Activated naive CD4-positive, alpha-beta T cell treated with anti-CD3 and anti-CD28 coated beads, Interleukin-2, amount 50 U/mL, for 24 hours (primary cell): ENCODE measurements at regions not wholly inside any gene's neighbourhood (a gene's known extent, or its start where the extent isn't known, plus 50 kb on each side); places are given as distances from the start of the nearest gene placed in this dataset.

ENCODE experiments used
- H3K27ac Mint-ChIP-seq: one replicate; pipeline ENCODE4 v1.8.0; 2021; ENCODE audit warnings: mild to moderate bottlenecking, mixed read lengths
- H3K27me3 Mint-ChIP-seq: one replicate; pipeline ENCODE4 v1.8.0; 2021; ENCODE audit warnings: mixed read lengths
- H3K36me3 Mint-ChIP-seq: one replicate; pipeline ENCODE4 v1.8.0; 2021; ENCODE audit warnings: mixed read lengths
- H3K4me1 Mint-ChIP-seq: one replicate; pipeline ENCODE4 v1.8.0; 2021; ENCODE audit warnings: mixed read lengths
- H3K4me3 Mint-ChIP-seq: one replicate; pipeline ENCODE4 v1.8.0; 2021; ENCODE audit warnings: mild to moderate bottlenecking, mixed read lengths
- H3K9me3 Mint-ChIP-seq: one replicate; pipeline ENCODE4 v1.8.0; 2021; ENCODE audit warnings: mixed read lengths

DNA sequence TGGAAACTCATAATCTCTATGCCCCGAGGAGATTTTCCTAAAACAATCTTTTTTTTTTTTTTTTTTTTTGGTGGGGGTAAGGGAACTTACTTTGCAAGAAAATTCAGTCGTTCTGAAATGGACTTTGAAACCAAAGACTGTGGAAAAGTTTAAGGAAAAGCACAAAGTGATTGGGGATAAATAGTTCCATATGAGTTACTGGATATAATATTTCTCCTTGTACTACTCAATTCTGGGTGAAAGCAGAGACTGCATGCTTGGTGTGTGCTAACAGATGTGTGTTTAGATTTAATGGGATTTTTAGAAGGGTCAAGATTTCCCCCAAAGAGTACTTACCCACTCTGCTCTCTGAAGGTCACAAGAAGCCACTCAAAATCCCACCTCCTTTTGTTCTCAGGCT is 204.9 kb upstream of the USP24 start:
- Mint-ChIP-seq H3K9me3 (peaks cover 8% of the 10 kb centered on the region), H3K27ac (no peak overlapping the region), H3K27me3 (peaks cover 15% of the 10 kb centered on the region), H3K4me1 (no peaks in the 10 kb centered on the region), H3K36me3 (no peaks in the 10 kb centered on the region), H3K4me3 (no peak overlapping the region)

DNA sequence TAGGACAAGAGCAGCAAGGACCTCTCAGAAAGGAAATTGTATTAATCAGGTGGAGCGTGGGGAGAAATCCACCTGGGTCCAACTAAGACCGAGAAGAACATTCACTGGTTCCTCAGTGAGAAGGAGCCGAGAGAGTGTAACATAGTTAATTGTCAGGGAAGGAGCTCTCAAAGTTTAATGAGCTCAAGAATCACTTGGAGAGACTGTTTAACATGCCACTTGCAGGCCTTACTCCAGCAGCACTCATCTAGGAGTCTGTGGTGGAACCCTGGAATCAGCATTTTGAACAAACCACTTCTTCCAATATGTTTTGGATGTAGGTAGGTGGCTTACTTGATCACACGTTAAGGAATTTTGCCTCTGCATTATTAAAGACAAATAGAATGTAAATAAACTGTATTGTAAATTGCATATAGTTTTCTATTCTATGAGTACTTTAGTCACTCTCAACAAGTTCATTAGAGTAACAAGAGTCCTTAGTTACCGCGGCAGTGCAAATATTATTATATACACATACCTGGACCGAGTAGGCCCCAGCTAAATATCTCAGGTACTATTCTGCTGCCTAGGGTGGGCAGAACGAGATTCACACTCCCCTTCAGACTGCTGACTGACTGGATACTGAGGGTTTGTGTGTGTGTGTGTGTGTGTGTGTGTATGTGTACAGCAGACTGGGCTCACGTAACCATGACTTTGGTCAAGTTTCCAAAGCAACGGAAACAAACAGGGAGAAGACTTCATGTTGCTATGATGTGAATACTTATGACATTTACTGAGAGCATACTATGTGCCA is 203.2 kb upstream of the USP24 start:
- Mint-ChIP-seq H3K27me3 (peaks cover 14% of the 10 kb centered on the region), H3K27ac (no peak overlapping the region), H3K4me3 (no peak overlapping the region), H3K4me1 (no peaks in the 10 kb centered on the region), H3K36me3 (no peaks in the 10 kb centered on the region), H3K9me3 (peaks cover 8% of the 10 kb centered on the region)

DNA sequence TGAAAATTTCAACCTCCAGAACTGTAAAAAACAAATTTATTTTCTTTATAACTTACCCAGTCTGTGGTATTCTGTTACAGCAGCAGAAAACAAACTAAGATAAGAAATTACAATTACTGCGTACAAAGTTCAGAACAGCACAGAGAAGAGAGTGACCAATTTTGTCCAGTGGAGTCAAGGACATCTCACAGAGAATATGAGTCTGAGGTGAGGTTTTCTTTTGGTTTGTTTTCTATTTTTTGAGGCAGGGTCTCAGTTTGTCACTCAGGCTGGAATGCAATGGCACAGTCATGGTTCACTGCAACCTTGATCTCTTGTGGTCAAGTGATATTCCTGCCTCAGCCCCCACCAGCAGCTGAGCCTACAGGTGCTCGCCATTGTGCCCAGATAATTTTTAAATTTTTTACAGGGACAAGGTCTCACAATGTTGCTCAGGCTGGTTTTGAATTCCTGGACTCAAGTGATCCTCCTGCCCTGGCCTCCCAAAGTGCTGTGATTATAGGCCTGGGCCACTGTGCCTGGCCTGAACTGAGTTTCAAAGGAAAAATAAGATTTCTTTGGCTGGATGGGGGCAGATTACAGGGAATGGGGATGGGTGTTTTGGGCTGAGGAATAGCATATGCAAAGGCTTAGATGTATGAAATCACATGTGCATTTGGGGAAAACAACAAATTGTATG is 201.1 kb upstream of the USP24 start:
- Mint-ChIP-seq H3K27ac (no peak overlapping the region), H3K9me3 (peaks cover under 1% of the 10 kb centered on the region), H3K27me3 (peaks cover 14% of the 10 kb centered on the region), H3K36me3 (no peaks in the 10 kb centered on the region), H3K4me1 (no peaks in the 10 kb centered on the region), H3K4me3 (no peak overlapping the region)

DNA sequence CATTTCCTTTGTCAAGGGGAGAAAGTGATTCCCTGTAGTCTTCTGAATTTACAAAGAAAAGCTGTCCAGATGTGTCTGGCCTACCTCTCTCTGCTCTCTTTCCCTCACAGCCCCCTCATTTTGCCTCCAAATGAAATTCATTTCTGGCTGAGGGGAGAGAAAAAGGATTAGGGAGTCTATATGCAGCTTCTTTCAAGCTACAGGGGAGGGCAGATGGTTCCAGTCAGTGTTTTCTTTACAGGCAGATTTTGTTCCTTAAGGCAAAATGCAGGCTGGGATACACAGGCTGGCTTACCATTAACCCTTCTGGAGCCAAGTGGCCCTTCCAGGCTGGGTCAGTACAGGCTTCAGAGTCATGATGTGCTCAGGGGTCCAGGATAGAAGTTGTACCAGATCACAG is 198.1 kb upstream of the USP24 start:
- H3K9me3 Mint-ChIP-seq: no peaks in the 10 kb centered on the region
- H3K4me1 Mint-ChIP-seq: no peaks in the 10 kb centered on the region
- H3K4me3 Mint-ChIP-seq: no peak overlapping the region
- H3K36me3 Mint-ChIP-seq: no peaks in the 10 kb centered on the region
- peaks cover 12% of the 10 kb centered on the region for H3K27me3 Mint-ChIP-seq
- no peak overlapping the region for H3K27ac Mint-ChIP-seq

DNA sequence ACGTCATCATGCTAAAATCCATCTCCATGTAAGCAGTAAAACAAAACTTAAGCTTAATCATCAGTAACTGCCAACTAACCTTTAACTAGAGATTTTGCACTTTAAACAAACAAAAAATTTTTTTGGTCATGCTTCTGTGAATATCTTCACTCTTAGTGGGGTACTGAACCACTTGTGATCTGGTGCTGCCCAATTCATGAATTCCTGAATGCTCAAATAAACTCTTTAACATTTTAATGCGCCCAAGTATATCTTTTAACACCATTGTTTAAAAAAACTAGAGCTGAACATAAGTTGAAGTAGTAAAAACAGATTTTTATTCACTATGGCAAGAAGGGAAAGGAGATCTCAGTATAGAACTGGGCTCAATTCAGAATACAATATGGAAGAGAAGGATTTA is 196.9 kb upstream of the USP24 start:
- Mint-ChIP-seq H3K27me3 (peaks cover 10% of the 10 kb centered on the region), H3K36me3 (no peaks in the 10 kb centered on the region), H3K9me3 (no peaks in the 10 kb centered on the region)

DNA sequence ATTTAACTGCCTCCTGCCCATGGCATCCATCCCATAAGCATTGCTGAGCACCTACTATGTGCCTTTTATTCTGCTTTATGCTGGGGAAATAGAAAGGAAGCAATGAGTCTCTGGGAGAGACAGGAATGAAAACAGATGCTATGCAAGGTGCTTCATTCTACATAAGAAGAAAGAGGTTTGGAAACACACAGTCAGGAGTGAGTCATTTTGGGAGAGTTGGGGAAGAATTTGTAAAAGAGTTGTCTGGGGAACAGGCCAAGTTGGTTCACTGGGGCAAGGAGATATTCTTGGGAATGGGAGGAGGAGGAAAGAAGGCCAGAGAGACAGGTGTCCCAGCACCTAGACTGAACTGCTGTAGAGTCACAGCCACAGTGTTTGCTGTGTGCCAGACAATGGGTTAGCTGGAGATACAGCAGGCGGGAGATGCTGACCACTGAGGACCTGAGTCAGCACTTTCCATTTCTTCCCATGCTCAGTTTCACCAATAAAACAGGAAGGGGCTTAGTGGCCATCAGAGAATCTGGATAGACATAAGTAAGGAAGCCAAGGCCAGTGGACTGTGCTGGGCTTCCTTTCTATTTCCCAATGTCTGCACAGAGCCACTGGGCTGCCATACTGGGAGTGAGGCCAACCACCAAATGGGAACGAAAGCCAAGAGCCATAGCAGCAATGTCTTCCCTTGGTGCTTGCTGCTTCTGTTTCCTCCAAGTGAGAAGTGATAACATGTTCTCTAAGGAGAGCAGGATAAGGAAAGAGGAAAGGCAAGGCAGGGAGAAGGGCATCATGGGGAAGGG is 187.7 kb upstream of the USP24 start:
- no peak overlapping the region for H3K4me3 Mint-ChIP-seq

More for the DNA sequence above, 196.9 kb upstream of the USP24 start:
- Mint-ChIP-seq H3K4me3 (no peak overlapping the region), H3K4me1 (no peaks in the 10 kb centered on the region), H3K27ac (no peak overlapping the region)

DNA sequence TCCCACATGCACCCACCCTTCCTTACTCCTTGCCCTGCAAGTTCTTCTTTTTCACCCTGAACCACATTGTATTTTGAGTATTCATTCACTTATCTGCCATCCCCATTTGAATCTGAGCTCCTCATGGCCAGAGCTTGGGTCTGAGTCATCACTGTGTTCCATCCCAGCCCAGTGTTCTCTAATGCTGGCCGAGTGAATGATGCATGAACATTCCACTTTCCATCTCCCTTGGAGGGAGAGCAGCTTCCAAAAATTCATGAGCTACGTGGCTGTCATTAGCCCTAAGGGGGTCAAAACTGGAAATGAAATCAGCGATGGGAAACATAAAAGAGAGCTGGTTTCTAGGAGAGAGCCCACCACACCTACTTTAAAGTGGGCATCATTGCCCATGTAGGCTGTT is 187.0 kb upstream of the USP24 start:
- Mint-ChIP-seq H3K36me3 (no peaks in the 10 kb centered on the region), H3K9me3 (no peaks in the 10 kb centered on the region), H3K27ac (no peak overlapping the region), H3K4me1 (no peaks in the 10 kb centered on the region), H3K27me3 (peaks cover 24% of the 10 kb centered on the region), H3K4me3 (no peak overlapping the region)

More for the DNA sequence above, 187.7 kb upstream of the USP24 start:
- no peaks in the 10 kb centered on the region for H3K4me1 Mint-ChIP-seq
- H3K27ac Mint-ChIP-seq: no peak overlapping the region
- no peaks in the 10 kb centered on the region for H3K36me3 Mint-ChIP-seq
- H3K27me3 Mint-ChIP-seq: peaks cover 22% of the 10 kb centered on the region
- no peaks in the 10 kb centered on the region for H3K9me3 Mint-ChIP-seq

DNA sequence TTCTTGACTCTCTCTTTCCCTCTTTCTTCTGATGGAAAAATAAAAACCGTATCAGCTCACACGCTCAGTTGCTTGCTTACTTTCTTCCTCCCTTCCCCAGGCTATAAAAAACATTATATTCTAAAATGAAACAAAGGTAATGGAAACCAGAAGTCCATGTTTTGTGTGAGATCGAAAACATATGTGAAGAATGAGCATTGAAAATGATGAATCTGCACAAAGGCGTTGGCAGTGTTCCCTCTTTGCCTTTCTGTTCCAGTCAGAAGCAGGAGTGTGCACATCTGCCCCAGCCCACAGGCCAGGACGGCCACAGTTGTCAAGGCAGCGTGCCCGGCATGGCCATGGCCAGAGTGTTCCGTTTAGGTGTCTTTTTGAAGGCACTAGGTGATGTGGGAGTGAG is 185.3 kb upstream of the USP24 start:
- H3K4me3 Mint-ChIP-seq: no peak overlapping the region
- no peak overlapping the region for H3K27ac Mint-ChIP-seq
- no peaks in the 10 kb centered on the region for H3K4me1 Mint-ChIP-seq
- H3K27me3 Mint-ChIP-seq: peaks cover 24% of the 10 kb centered on the region
- no peaks in the 10 kb centered on the region for H3K9me3 Mint-ChIP-seq
- no peaks in the 10 kb centered on the region for H3K36me3 Mint-ChIP-seq

DNA sequence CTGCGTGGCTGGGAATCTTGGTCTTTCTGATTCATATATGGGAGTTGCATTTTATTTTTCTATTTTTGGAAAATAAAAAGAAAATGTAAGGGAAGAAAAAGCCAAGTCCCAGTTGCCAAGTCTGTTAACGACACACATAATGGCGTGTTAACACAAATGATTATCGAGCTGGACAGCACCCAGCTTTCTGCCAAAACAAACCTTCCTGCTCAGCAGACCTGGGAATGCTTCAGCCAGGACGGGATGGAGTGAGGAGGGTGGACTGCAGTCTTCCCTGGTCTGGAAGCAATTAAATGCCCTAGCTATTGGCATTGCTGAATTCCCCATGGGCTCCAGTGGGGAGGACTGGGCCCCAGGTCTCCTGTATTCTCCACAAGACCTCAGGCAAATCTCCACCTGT is 184.2 kb upstream of the USP24 start:
- Mint-ChIP-seq H3K4me1 (no peaks in the 10 kb centered on the region), H3K36me3 (no peaks in the 10 kb centered on the region), H3K27me3 (peaks cover 24% of the 10 kb centered on the region), H3K4me3 (no peak overlapping the region), H3K9me3 (peaks cover 5% of the 10 kb centered on the region), H3K27ac (no peak overlapping the region)

DNA sequence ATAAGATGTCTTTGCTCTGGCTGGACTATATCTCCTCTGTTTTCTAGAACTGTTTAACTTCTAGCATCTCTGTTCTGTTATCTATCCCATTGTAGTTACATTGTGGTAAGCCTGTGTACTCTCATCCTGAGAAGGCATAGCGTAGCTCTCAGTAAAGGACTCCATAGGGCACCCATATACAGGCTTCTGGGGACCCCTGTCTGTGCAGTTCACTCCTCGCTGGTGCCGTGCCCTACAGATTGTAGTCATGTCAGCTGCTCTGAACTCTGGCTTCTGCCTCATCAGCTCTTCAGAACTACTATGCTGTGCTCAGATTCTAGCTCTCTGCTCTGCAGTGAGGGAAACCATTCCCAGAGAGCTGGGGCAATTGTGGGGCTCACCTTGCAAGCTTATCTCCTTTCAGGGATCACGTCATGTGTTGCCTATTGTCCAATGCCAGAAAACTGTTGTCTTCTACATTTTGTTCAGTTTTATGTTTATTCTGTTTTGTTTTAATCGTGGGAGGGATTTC is 181.3 kb upstream of the USP24 start:
- Mint-ChIP-seq H3K4me3 (no peak overlapping the region), H3K27me3 (peaks cover 24% of the 10 kb centered on the region), H3K27ac (no peak overlapping the region), H3K9me3 (peaks cover 5% of the 10 kb centered on the region), H3K4me1 (no peaks in the 10 kb centered on the region), H3K36me3 (no peaks in the 10 kb centered on the region)

DNA sequence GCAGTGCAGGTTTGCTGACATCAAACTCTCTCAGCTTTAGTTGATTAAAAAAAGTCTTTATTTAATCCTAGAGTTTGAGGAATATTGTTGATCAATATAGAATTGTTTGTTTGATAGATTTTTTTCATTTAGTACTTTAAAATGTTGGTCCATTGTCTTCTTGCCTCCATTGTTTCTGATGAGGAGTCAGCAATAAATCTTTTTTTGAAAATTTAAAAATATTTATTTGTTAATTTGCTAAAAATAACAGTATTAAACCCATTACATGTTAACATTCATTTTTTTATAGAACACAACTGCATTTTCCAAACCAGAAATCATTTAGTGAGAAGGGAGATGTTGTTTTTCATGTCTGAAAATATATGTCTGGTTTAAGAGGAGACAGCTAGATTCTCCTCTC is 173.8 kb upstream of the USP24 start:
- H3K4me3 Mint-ChIP-seq: no peak overlapping the region
- H3K9me3 Mint-ChIP-seq: no peaks in the 10 kb centered on the region
- peaks cover 9% of the 10 kb centered on the region for H3K27me3 Mint-ChIP-seq
- H3K27ac Mint-ChIP-seq: no peak overlapping the region
- no peaks in the 10 kb centered on the region for H3K4me1 Mint-ChIP-seq
- H3K36me3 Mint-ChIP-seq: no peaks in the 10 kb centered on the region

DNA sequence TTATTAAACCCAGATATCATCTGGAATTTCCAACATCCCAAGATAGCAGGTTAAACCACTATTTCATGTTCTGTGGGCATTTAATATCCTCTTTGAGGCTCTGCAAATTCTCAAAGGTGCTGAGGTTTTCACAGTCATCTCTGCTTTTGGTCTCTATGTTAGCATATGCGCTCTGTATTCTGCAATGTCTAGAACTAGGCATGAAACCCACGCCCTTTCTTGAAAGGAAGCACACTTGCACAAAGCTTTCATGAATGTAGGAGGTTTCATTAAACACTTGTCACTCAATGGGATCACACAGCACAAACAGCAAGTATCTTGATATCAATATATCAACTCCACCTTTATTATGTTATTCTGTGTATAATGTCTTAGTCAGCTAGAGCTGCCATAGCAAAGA is 172.0 kb upstream of the USP24 start:
- Mint-ChIP-seq H3K4me3 (no peak overlapping the region), H3K4me1 (no peaks in the 10 kb centered on the region), H3K27ac (no peak overlapping the region), H3K27me3 (peaks cover 6% of the 10 kb centered on the region), H3K9me3 (no peaks in the 10 kb centered on the region), H3K36me3 (no peaks in the 10 kb centered on the region)

DNA sequence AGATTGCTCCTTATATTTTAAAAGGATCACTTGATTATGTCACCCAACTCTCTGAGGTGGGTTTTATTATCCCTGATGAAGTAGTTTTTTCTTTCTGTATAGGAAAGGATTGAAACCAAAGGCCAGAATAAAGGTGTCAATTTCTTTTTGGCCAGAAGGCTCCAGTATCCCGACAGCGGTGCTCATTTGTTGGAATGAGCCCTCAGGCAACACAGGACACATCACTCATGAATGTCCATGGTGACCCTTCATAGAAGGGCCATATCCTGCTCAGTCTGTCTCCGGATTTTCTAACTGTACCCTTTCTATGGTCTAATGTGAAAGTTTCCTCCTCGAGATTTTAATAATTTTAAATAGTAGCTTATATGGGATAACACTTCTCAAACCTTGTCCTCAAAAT is 171.3 kb upstream of the USP24 start:
- Mint-ChIP-seq H3K4me3 (no peak overlapping the region), H3K27ac (no peak overlapping the region), H3K36me3 (no peaks in the 10 kb centered on the region), H3K27me3 (peaks cover 5% of the 10 kb centered on the region), H3K4me1 (no peaks in the 10 kb centered on the region), H3K9me3 (no peaks in the 10 kb centered on the region)

DNA sequence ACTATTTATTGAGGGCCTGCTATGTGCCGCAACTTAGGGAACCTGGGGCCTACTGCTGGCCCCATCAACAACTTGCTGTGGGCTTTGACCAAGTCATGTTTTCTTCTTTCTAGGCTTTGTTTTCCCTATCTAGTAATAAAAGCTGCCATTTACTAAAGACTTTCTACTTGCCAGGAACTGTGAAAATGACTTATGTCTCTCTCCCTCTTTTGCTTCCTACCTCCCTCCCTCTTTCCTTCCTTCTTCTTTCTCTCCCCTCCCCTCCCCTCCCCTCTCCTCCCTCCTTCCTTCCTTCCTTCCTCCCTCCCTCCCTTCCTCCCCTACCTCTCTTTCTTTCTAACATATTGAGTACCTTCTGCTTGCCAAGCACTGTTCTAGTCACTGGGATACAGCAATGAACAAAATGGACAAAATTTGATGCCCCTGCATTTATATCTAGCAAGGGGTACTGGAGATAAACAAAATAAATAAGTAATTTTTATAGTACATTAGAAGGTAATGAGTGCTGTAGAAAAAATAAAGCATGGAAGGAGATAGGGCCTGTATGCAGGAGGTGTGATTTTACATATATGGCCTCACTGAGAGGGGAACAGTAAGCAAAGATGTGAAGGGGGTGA is 170.3 kb upstream of the USP24 start:
- H3K4me1 Mint-ChIP-seq: no peaks in the 10 kb centered on the region
- H3K36me3 Mint-ChIP-seq: no peaks in the 10 kb centered on the region
- peaks cover 3% of the 10 kb centered on the region for H3K27me3 Mint-ChIP-seq
- H3K27ac Mint-ChIP-seq: no peak overlapping the region
- H3K4me3 Mint-ChIP-seq: no peak overlapping the region
- H3K9me3 Mint-ChIP-seq: no peaks in the 10 kb centered on the region

DNA sequence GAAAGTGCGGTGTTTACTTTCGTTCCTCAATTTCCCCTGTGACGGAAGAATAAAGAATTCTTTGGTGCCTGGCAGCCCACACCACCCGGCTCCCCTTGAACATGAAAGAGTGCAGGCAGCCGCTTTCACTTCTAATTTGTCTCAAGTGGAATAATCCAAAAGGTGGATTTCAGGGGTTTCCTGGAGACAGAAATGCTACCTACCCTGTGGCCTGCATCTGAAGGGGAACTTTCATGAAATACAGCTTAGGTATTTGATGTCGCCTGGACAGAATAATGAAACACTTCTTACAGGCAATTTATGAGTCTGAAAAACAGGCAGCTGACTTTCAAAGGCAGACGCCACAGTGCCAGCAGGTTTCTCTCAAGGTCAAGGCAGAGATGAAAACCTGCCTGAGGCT is 169.5 kb upstream of the USP24 start:
- Mint-ChIP-seq H3K36me3 (no peaks in the 10 kb centered on the region), H3K27ac (no peak overlapping the region), H3K4me3 (no peak overlapping the region), H3K4me1 (no peaks in the 10 kb centered on the region), H3K27me3 (peaks cover 1% of the 10 kb centered on the region), H3K9me3 (no peaks in the 10 kb centered on the region)
